Mammary epithelial cell (primary cell): ENCODE measurements at regions not wholly inside any gene's neighbourhood (a gene's known extent, or its start where the extent isn't known, plus 50 kb on each side); places are given as distances from the start of the nearest gene placed in this dataset.

Experiments used
- EZH2 ChIP-seq: IDR thresholded peaks from 2 replicates; pipeline ENCODE4 v1.6.1; 2012; ENCODE audit warnings: low read length, inconsistent platforms, borderline replicate concordance
- TF ChIP-seq, protein P1 (sequence below), 2 donors: IDR thresholded peaks in 1 of 2; conservative IDR thresholded peaks in 1 of 2; 2 replicates each; pipeline ENCODE4 v1.5.1; 2011 to 2012; ENCODE audit warnings: inconsistent platforms in 2 of 2, low read length in 2 of 2, mild to moderate bottlenecking in 2 of 2, control low read depth in 1 of 2, low read depth in 1 of 2; ENCODE audit not compliant: insufficient read depth in 1 of 2; ENCODE audit errors: extremely low read depth in 1 of 2

- TF ChIP-seq, protein P1, sequence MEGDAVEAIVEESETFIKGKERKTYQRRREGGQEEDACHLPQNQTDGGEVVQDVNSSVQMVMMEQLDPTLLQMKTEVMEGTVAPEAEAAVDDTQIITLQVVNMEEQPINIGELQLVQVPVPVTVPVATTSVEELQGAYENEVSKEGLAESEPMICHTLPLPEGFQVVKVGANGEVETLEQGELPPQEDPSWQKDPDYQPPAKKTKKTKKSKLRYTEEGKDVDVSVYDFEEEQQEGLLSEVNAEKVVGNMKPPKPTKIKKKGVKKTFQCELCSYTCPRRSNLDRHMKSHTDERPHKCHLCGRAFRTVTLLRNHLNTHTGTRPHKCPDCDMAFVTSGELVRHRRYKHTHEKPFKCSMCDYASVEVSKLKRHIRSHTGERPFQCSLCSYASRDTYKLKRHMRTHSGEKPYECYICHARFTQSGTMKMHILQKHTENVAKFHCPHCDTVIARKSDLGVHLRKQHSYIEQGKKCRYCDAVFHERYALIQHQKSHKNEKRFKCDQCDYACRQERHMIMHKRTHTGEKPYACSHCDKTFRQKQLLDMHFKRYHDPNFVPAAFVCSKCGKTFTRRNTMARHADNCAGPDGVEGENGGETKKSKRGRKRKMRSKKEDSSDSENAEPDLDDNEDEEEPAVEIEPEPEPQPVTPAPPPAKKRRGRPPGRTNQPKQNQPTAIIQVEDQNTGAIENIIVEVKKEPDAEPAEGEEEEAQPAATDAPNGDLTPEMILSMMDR (conservative IDR thresholded peaks at IDR 0.05 in 1 of 2, IDR thresholded peaks at IDR 0.05 in 1 of 2; ENCODE audit: extremely low read depth in 1 of 2, insufficient read depth in 1 of 2, low read depth in 1 of 2, low read length in 2 of 2), result no peak
- TF ChIP-seq EZH2, result no peak
Observed at GRCh38 chr11:25766332-25767015, 565.5 kb upstream of the ANO3 start.
